Mucosa of descending colon (tissue), 3 donors: ENCODE measurements at regions not wholly inside any gene's neighbourhood (a gene's known extent, or its start where the extent isn't known, plus 50 kb on each side); places are given as distances from the start of the nearest gene placed in this dataset.
"Not testable (repeated sequence)": the region's sequence is repeated elsewhere in the genome, so short reads cannot be mapped to it uniquely, and the experiment has no call there.

ENCODE experiments used
- ATAC-seq: fragments of 200-7000 bp; cut with Tn5 transposase; one replicate; pipeline ENCODE4 v1.9.1; 2020; ENCODE audit warnings: mild to moderate bottlenecking, moderate library complexity
- DNase-seq, 3 donors: peaks; one replicate each; pipeline ENCODE4 v3.0.0-alpha.2; 2020
- H3K36me3 ChIP-seq: fragments of 200-600 bp; one replicate; pipeline ENCODE4 v1.8.0; 2021; ENCODE audit warnings: low read depth, mild to moderate bottlenecking
- H3K4me1 ChIP-seq: fragments of 200-600 bp; one replicate; pipeline ENCODE4 v1.8.0; 2021; ENCODE audit warnings: low read depth, mild to moderate bottlenecking
- H3K4me3 ChIP-seq: fragments of 200-600 bp; one replicate; pipeline ENCODE4 v1.8.0; 2021; ENCODE audit warnings: mild to moderate bottlenecking
- H3K9me3 ChIP-seq: fragments of 200-600 bp; one replicate; pipeline ENCODE4 v1.8.0; 2021; ENCODE audit warnings: mild to moderate bottlenecking
- CTCF ChIP-seq: fragments of 200-600 bp; IDR thresholded peaks from one replicate; pipeline ENCODE4 v1.8.0; 2022; ENCODE audit warnings: antibody characterized with exemption, mild to moderate bottlenecking
- intact Hi-C, 2 donors: fragments of 100-400 bp; cut with DNase I in 1 of 2; cut with micrococcal nuclease in 1 of 2; formaldehyde crosslinking; loops; one replicate each; pipeline versions ENCODE4 v1.11.0 to v1.11.1; 2022; cut with DNase I, micrococcal nuclease
- donor health status: DM: no; HTN: no; CAD: no; lungs with moderate emphysema.
- donor health status: DM: no; HTN: no; CAD: no.
- donor health status: DM: no; HTN: yes; CAD: no.

- ATAC-seq (no peak), DNase-seq (no peak)
- Histone ChIP-seq H3K9me3 (no peaks in the 10 kb centered on the region), H3K4me3 (no peak overlapping the region), H3K4me1 (no peaks in the 10 kb centered on the region), H3K36me3 (no peaks in the 10 kb centered on the region)
- intact Hi-C loops: no loop called here
- TF ChIP-seq CTCF: no peak
These were observed 63.4 kb upstream of the CSRP2 start for GRCh38 chr12:76942267-76942666.

GRCh38 chr12:76940671-76941445 lies 62.0 kb upstream of the CSRP2 start:
- intact Hi-C loops: no loop called here
- no peak for TF ChIP-seq CTCF
- Histone ChIP-seq H3K4me3 (no peak overlapping the region), H3K4me1 (no peaks in the 10 kb centered on the region), H3K36me3 (no peaks in the 10 kb centered on the region), H3K9me3 (no peaks in the 10 kb centered on the region)
- DNase-seq: no peak
- no peak for ATAC-seq

GRCh38 chr12:76939701-76940100 lies 60.9 kb upstream of the CSRP2 start:
- intact Hi-C loops: no loop called here
- no peaks in the 10 kb centered on the region for H3K9me3 ChIP-seq
- no peak for DNase-seq
- H3K4me1 ChIP-seq: no peaks in the 10 kb centered on the region
- H3K4me3 ChIP-seq: no peak overlapping the region
- TF ChIP-seq CTCF: no peak
- no peaks in the 10 kb centered on the region for H3K36me3 ChIP-seq
- no peak for ATAC-seq

GRCh38 chr12:76936275-76937193 lies 57.7 kb upstream of the CSRP2 start:
- Histone ChIP-seq H3K4me3 (no peak overlapping the region), H3K9me3 (no peaks in the 10 kb centered on the region), H3K4me1 (no peaks in the 10 kb centered on the region), H3K36me3 (no peaks in the 10 kb centered on the region)
- intact Hi-C loops: no loop called here
- no peak for TF ChIP-seq CTCF
- ATAC-seq (no peak), DNase-seq (no peak)

- H3K36me3 ChIP-seq, intact Hi-C loops, H3K9me3 ChIP-seq, DNase-seq, ATAC-seq, H3K4me1 ChIP-seq, H3K4me3 ChIP-seq: not testable (repeated sequence)
These were observed 54.6 kb upstream of the CSRP2 start for GRCh38 chr12:76933392-76933791.

- H3K9me3 ChIP-seq: no peaks in the 10 kb centered on the region
- ATAC-seq (no peak), DNase-seq (no peak)
- H3K4me3 ChIP-seq: no peak overlapping the region
- no peaks in the 10 kb centered on the region for H3K4me1 ChIP-seq
- no peak for TF ChIP-seq CTCF
- no peaks in the 10 kb centered on the region for H3K36me3 ChIP-seq
- intact Hi-C loops: no loop called here
These were observed 50.7 kb upstream of the CSRP2 start for GRCh38 chr12:76929499-76929898.
